GM10266 (cell line): ENCODE measurements at regions not wholly inside any gene's neighbourhood (a gene's known extent, or its start where the extent isn't known, plus 50 kb on each side); places are given as distances from the start of the nearest gene placed in this dataset.

ENCODE experiments used
- DNase-seq: peaks from one replicate; pipeline ENCODE4 v3.0.0; 2012; ENCODE audit errors: extremely low spot score
- TF ChIP-seq, protein P1 (sequence below): IDR thresholded peaks from 2 replicates; pipeline ENCODE4 v1.5.1; 2012; ENCODE audit warnings: mild to moderate bottlenecking, low read depth; ENCODE audit not compliant: control insufficient read depth, insufficient read depth; ENCODE audit errors: missing control alignments

DNA sequence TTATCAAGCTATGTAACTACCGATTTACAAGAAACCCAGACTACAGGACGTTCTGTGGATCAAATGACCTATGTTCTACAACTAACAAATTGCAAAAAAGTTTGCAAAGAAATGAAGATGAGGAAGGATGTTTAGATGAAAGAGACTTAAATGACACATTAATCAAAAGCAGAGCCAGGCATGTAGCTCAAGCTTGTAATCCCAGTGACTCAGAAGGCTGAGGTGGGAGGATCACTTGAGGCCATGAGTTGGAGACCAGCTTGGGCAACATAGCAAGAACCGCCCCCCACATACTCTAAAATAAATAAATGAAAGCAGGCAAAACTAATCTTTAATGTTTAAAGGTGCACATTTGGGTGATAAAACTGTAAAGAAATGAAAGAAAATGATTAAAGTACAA lies 331.9 kb downstream of the BTG1 start:
- no peak for DNase-seq
- TF ChIP-seq, protein P1, sequence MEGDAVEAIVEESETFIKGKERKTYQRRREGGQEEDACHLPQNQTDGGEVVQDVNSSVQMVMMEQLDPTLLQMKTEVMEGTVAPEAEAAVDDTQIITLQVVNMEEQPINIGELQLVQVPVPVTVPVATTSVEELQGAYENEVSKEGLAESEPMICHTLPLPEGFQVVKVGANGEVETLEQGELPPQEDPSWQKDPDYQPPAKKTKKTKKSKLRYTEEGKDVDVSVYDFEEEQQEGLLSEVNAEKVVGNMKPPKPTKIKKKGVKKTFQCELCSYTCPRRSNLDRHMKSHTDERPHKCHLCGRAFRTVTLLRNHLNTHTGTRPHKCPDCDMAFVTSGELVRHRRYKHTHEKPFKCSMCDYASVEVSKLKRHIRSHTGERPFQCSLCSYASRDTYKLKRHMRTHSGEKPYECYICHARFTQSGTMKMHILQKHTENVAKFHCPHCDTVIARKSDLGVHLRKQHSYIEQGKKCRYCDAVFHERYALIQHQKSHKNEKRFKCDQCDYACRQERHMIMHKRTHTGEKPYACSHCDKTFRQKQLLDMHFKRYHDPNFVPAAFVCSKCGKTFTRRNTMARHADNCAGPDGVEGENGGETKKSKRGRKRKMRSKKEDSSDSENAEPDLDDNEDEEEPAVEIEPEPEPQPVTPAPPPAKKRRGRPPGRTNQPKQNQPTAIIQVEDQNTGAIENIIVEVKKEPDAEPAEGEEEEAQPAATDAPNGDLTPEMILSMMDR = no peak

DNA sequence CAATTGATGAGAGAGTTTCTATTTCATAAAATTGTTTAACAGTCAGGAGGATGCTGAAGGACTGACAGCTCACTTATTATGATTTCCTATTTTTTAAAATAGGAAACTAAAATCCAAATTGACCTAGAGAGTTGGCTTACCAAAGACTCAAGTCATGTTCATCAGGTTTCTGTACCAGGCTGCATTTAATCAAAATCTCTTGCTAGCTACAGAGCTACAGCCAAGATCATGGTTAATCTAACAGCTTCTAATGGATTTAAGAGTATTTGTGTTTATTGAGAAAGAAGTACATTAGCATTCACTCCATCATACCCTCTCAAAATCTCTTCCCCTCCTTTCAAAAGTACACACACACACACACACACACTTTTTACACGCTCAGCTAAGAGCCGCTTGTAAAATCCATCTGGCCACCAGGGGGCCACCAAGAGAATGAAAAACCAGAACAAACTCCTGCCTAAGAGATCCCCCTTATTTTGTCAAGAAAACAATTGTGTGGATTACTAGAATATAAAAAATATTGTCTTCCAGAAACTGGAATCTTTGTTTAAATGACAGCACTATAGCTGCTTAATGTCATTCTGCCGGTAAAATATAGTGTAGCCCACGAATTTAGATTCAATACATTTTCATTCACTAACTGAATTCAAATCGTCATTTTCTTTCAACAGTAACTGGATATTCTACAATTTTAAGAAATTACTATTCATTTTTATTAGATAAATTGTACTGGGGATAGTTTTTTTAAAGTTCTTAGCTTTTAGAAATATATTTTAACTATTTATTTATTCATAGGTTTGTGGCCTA lies 334.0 kb downstream of the BTG1 start:
- peak; percentile 20 for DNase-seq
- TF ChIP-seq, protein P1 = peak; percentile 80

DNA sequence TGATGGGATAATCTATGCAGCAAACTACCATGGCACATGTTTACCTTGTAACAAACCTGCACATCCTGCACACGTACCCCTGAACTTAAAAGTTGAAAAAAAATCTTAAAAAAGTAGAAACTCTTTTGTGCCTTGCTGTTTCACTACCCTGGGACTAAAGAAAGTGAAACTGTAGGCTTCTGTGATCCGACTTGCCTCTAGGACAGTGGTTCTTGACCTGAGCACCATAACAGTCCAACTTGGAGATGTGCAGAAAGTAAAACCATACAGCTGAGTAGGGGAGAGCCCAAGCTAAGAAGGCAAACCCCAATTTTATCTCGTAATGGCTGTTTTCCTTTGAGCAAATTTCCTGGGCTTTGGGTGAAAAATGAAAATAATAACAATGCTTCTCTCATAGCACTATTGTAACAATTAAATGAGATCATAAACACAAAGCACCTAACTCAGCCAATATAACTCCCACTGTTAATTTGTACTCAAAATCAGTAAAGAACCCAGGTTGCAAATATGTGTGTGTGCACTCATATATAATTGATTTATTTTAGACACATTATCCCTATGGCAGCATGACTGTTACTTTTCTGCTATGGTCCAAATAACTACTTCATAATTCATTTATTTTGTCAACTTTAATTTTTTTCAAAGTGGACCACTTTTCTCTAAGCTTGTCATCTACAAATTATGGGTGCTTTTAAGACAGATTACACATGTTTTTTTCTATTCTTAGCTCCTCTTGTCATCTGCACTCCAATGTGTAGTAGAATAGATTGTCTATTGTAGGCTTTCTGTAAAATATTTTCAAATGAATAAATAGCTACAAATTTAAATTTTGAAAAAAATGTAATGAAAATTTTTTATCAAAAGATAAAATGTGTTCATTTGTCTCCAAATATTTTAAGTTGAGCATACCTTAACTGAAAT lies 334.9 kb downstream of the BTG1 start:
- TF ChIP-seq, protein P1 = no peak

DNA sequence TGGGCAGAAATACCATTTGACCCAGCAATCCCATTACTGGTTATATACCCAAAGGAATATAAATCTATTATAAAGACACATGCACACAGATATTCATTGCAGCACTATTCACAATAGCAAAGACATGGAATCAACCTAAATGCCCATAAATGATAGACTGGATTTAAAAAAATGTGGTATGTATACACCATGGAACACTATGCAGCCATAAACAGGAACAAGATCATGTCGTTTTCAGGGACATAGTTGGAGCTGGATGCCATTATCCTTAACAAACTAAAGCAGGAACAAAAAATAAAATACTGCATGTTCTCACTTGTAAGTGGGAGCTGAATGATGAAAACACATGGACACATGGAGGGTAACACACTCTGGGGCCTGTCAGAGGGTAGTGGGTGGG lies 335.6 kb downstream of the BTG1 start:
- TF ChIP-seq, protein P1 = no peak
- DNase-seq = no peak

More for the DNA sequence above, 334.9 kb downstream of the BTG1 start:
- DNase-seq = no peak

DNA sequence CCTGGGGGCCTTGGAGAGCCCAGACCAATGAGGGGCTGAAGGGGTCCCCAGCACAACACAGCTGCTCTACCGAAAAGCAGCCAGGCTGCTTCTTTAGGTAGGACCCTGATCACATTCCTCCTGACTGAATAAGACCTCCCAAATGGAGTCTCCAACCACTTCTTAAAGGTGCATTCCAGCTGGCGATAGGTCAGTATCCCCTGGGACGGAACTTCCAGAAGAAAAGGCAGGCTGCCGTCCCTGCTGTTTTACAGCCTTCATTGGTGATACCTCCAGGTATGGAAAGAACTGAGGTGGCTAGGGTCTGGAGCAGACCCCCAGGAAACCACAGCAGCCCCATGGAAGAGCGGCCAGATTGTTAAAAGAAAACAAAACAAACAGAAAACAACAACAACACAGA lies 340.6 kb downstream of the BTG1 start:
- TF ChIP-seq, protein P1 = no peak

DNA sequence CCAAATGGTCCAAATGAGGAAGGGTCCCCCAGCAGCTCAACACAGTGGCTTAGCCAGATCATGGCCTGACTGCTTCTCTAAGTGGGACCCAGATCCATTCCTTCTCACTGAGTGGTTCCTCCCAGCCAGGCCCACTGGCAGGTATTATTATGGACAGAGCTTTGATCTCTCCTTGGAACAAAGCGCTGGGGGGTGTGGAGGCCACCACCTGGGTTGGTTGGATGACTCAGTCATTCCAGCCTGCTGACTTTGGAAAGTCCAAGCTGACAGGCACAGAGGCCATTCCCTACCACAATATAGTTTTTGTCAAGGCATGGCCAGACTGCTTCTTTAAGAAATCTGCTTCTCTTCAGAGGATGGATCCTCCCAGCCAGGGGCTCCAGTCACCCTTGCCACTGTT lies 341.1 kb downstream of the BTG1 start:
- DNase-seq = no peak
- TF ChIP-seq, protein P1 = no peak

More for the DNA sequence above, 340.6 kb downstream of the BTG1 start:
- no peak for DNase-seq
